NCI-H748 treated with DMSO at 0.1 percent for 48 hours (cell line): ENCODE measurements at regions not wholly inside any gene's neighbourhood (a gene's known extent, or its start where the extent isn't known, plus 50 kb on each side); places are given as distances from the start of the nearest gene placed in this dataset.
"Not testable (repeated sequence)": the region's sequence is repeated elsewhere in the genome, so short reads cannot be mapped to it uniquely, and the experiment has no call there.

Source experiments
- DNase-seq: peaks from one replicate; lab custom pipeline; 2025; lab: John Stamatoyannopoulos, UW

- DNase-seq: not testable (repeated sequence)
These were observed 183.7 kb upstream of the AKAP13 start for GRCh38 chr15:85196697-85197096.

GRCh38 chr15:85197582-85197981 lies 182.8 kb upstream of the AKAP13 start:
- DNase-seq: not testable (repeated sequence)

GRCh38 chr15:85198432-85198831 lies 182.0 kb upstream of the AKAP13 start:
- not testable (repeated sequence) for DNase-seq

GRCh38 chr15:85200215-85200614 lies 180.2 kb upstream of the AKAP13 start:
- not testable (repeated sequence) for DNase-seq

GRCh38 chr15:85201118-85201793 lies 179.1 kb upstream of the AKAP13 start:
- not testable (repeated sequence) for DNase-seq

- not testable (repeated sequence) for DNase-seq
These were observed 175.9 kb upstream of the AKAP13 start for GRCh38 chr15:85204481-85204880.

- DNase-seq: not testable (repeated sequence)
These were observed 146.5 kb upstream of the AKAP13 start for GRCh38 chr15:85233791-85234325.

- not testable (repeated sequence) for DNase-seq
These were observed 145.8 kb upstream of the AKAP13 start for GRCh38 chr15:85234450-85235196.

- DNase-seq: not testable (repeated sequence)
These were observed 136.3 kb upstream of the AKAP13 start for GRCh38 chr15:85244056-85244455.

GRCh38 chr15:85250938-85251542 lies 129.4 kb upstream of the AKAP13 start:
- not testable (repeated sequence) for DNase-seq

GRCh38 chr15:85253196-85253915 lies 127.0 kb upstream of the AKAP13 start:
- DNase-seq: not testable (repeated sequence)

GRCh38 chr15:85254961-85255360 lies 125.4 kb upstream of the AKAP13 start:
- not testable (repeated sequence) for DNase-seq

GRCh38 chr15:85255502-85255901 lies 124.9 kb upstream of the AKAP13 start:
- DNase-seq: not testable (repeated sequence)

GRCh38 chr15:85256009-85256997 lies 124.1 kb upstream of the AKAP13 start:
- not testable (repeated sequence) for DNase-seq

- DNase-seq: not testable (repeated sequence)
These were observed 122.3 kb upstream of the AKAP13 start for GRCh38 chr15:85258062-85258445.

- not testable (repeated sequence) for DNase-seq
These were observed 121.7 kb upstream of the AKAP13 start for GRCh38 chr15:85258559-85259209.

GRCh38 chr15:85260526-85260925 lies 119.9 kb upstream of the AKAP13 start:
- DNase-seq: not testable (repeated sequence)

- not testable (repeated sequence) for DNase-seq
These were observed 117.8 kb upstream of the AKAP13 start for GRCh38 chr15:85262461-85263055.

- not testable (repeated sequence) for DNase-seq
These were observed 116.5 kb upstream of the AKAP13 start for GRCh38 chr15:85263842-85264440.
